ENCODE measurements at regions not wholly inside any gene's neighbourhood (a gene's known extent, or its start where the extent isn't known, plus 50 kb on each side); places are given as distances from the start of the nearest gene placed in this dataset.

- Histone ChIP-seq H3K27ac (no peak overlapping the region), H3K4me1 (ENCODE audit: low read depth, poor library complexity, severe bottlenecking) (no peaks in the 10 kb centered on the region), H3K27me3 (ENCODE audit: insufficient read depth, low read depth) (no peaks in the 10 kb centered on the region), H3K4me3 (IDR thresholded peaks at IDR 0.05; ENCODE audit: insufficient read depth, low read depth, low read length) (no peak overlapping the region), H4K20me1 (ENCODE audit: insufficient read depth) (no peaks in the 10 kb centered on the region), H3K79me2 (ENCODE audit: insufficient read depth, low read depth) (no peaks in the 10 kb centered on the region), H3K9ac (no peak overlapping the region), H3K36me3 (ENCODE audit: insufficient read depth) (no peaks in the 10 kb centered on the region), H2AFZ (ENCODE audit: low read depth) (no peak overlapping the region), H3K4me2 (no peak overlapping the region)
- TF ChIP-seq CTCF (conservative IDR thresholded peaks at IDR 0.05; ENCODE audit: low read depth, low read length), result no peak
Measured at GRCh38 chr11:27213232-27213660, 149.8 kb downstream of the CCDC34 start.

GRCh38 chr11:27212248-27212780, 150.7 kb downstream of the CCDC34 start:
- Histone ChIP-seq H3K4me1 (ENCODE audit: low read depth, poor library complexity, severe bottlenecking) (no peaks in the 10 kb centered on the region), H3K9ac (no peak overlapping the region), H2AFZ (ENCODE audit: low read depth) (no peak overlapping the region), H3K36me3 (ENCODE audit: insufficient read depth) (no peaks in the 10 kb centered on the region), H3K79me2 (ENCODE audit: insufficient read depth, low read depth) (no peaks in the 10 kb centered on the region), H3K4me2 (no peak overlapping the region), H3K4me3 (IDR thresholded peaks at IDR 0.05; ENCODE audit: insufficient read depth, low read depth, low read length) (no peak overlapping the region), H4K20me1 (ENCODE audit: insufficient read depth) (no peaks in the 10 kb centered on the region), H3K27me3 (ENCODE audit: insufficient read depth, low read depth) (no peaks in the 10 kb centered on the region), H3K27ac (no peak overlapping the region)
- no peak for TF ChIP-seq CTCF (conservative IDR thresholded peaks at IDR 0.05; ENCODE audit: low read depth, low read length)

- Histone ChIP-seq H3K27ac (no peak overlapping the region), H3K9ac (no peak overlapping the region), H4K20me1 (ENCODE audit: insufficient read depth) (no peaks in the 10 kb centered on the region), H2AFZ (ENCODE audit: low read depth) (no peak overlapping the region), H3K79me2 (ENCODE audit: insufficient read depth, low read depth) (no peaks in the 10 kb centered on the region), H3K4me2 (no peak overlapping the region), H3K27me3 (ENCODE audit: insufficient read depth, low read depth) (no peaks in the 10 kb centered on the region), H3K4me3 (IDR thresholded peaks at IDR 0.05; ENCODE audit: insufficient read depth, low read depth, low read length) (no peak overlapping the region), H3K36me3 (ENCODE audit: insufficient read depth) (no peaks in the 10 kb centered on the region), H3K4me1 (ENCODE audit: low read depth, poor library complexity, severe bottlenecking) (no peaks in the 10 kb centered on the region)
- TF ChIP-seq CTCF (conservative IDR thresholded peaks at IDR 0.05; ENCODE audit: low read depth, low read length), result peak; percentile 52
Measured at GRCh38 chr11:27211370-27212127, 151.5 kb downstream of the CCDC34 start.

GRCh38 chr11:27210531-27210930, 152.5 kb downstream of the CCDC34 start:
- H4K20me1 ChIP-seq (ENCODE audit: insufficient read depth), result no peaks in the 10 kb centered on the region

More at GRCh38 chr11:27210531-27210930, 152.5 kb downstream of the CCDC34 start:
- Histone ChIP-seq H3K4me2 (no peak overlapping the region), H3K79me2 (ENCODE audit: insufficient read depth, low read depth) (no peaks in the 10 kb centered on the region), H3K27me3 (ENCODE audit: insufficient read depth, low read depth) (no peaks in the 10 kb centered on the region), H3K4me3 (IDR thresholded peaks at IDR 0.05; ENCODE audit: insufficient read depth, low read depth, low read length) (no peak overlapping the region), H3K36me3 (ENCODE audit: insufficient read depth) (no peaks in the 10 kb centered on the region), H3K27ac (no peak overlapping the region), H3K9ac (no peak overlapping the region), H2AFZ (ENCODE audit: low read depth) (no peak overlapping the region), H3K4me1 (ENCODE audit: low read depth, poor library complexity, severe bottlenecking) (no peaks in the 10 kb centered on the region)
- TF ChIP-seq CTCF (conservative IDR thresholded peaks at IDR 0.05; ENCODE audit: low read depth, low read length), result no peak

Measured in KMS-11 (cell line).